HepG2 (cell line): ENCODE measurements at regions not wholly inside any gene's neighbourhood (a gene's known extent, or its start where the extent isn't known, plus 50 kb on each side); places are given as distances from the start of the nearest gene placed in this dataset.

Experiments
- ATAC-seq: fragments of 200-7000 bp; cut with Tn5 transposase; 3 replicates; pipeline ENCODE4 v1.9.1; 2020; ENCODE audit warnings: mild to moderate bottlenecking, moderate library complexity
- BruUV-seq: library from RNA; stranded (reverse); fragments of 400-500 nt; replicated peaks from 2 replicates; lab custom pipeline; 2021; lab: Mats Ljungman, UMichigan
- CTCF ChIA-PET: fragments of 300-600 bp; formaldehyde crosslinking; extraction: SDS; loops from one replicate; lab custom pipeline; 2021; ENCODE audit warnings: low total read pairs, inconsistent platforms, low intra/inter-chr PET ratio; lab: Yijun Ruan, JAX
- POLR2A ChIA-PET: fragments of 350-600 bp; sonication (Branson Sonifier 250); formaldehyde crosslinking; loops from one replicate; lab custom pipeline; 2020; ENCODE audit warnings: antibody characterized with exemption, inconsistent platforms; lab: Yijun Ruan, JAX
- DNase-seq: peaks from one replicate; pipeline ENCODE4 v3.0.0-alpha.2; 2015; ENCODE audit warnings: low spot score
- FAIRE-seq: peaks from 3 replicates; lab custom pipeline; 2011; peaks lifted over from hg19 to GRCh38; lab: Jason Lieb, UNC
- H2AFZ ChIP-seq: one replicate; pipeline ENCODE4 v1.6.1; 2011; ENCODE audit warnings: low read length, inconsistent platforms
- H3K27ac ChIP-seq: fragments of 300-600 bp; 3 replicates; pipeline ENCODE4 v1.8.0; 2011; ENCODE audit warnings: mixed run types, mild to moderate bottlenecking, mixed read lengths, low read length, inconsistent platforms; ENCODE audit not compliant: insufficient read depth; ENCODE audit errors: extremely low read length
- H3K27me3 ChIP-seq, 2 experiments: fragments of 200-600 bp in 1 of 2; 2 replicates in 1 of 2; 3 replicates in 1 of 2; pipeline versions ENCODE4 v1.6.0 to v1.8.0; 2011; ENCODE audit warnings: low read length in 2 of 2, mild to moderate bottlenecking in 2 of 2, moderate library complexity in 2 of 2, inconsistent platforms in 1 of 2; ENCODE audit not compliant: insufficient read depth in 2 of 2, control insufficient read depth in 1 of 2
- H3K36me3 ChIP-seq, 2 experiments: fragments of 200-600 bp in 1 of 2; replicated peaks in 1 of 2; 2 replicates in 1 of 2; 3 replicates in 1 of 2; pipeline versions ENCODE4 v1.5.1 to v1.8.0; 2011; ENCODE audit warnings: low read length in 2 of 2, inconsistent platforms in 1 of 2; ENCODE audit not compliant: insufficient read depth in 2 of 2, control insufficient read depth in 1 of 2
- H3K4me1 ChIP-seq: 2 replicates; pipeline ENCODE4 v1.5.1; 2012; ENCODE audit warnings: low read length, inconsistent platforms; ENCODE audit not compliant: insufficient read depth
- H3K4me2 ChIP-seq: 2 replicates; pipeline ENCODE4 v1.6.0; 2011; ENCODE audit warnings: low read depth, low read length, inconsistent platforms
- H3K4me3 ChIP-seq, 3 experiments: fragments of 200-600 bp in 1 of 3; sonication (generic), shearing (Covaris generic) in 1 of 3; replicated peaks in 1 of 3; 2 replicates each; pipeline ENCODE4 v1.5.1; 2011 to 2016; ENCODE audit warnings: low read length in 3 of 3, inconsistent platforms in 2 of 3, low read depth in 2 of 3, mild to moderate bottlenecking in 2 of 3, control low read depth in 1 of 3, mixed read lengths in 1 of 3; ENCODE audit not compliant: insufficient read depth in 1 of 3
- H3K79me2 ChIP-seq: one replicate; pipeline ENCODE4 v1.6.1; 2011; ENCODE audit warnings: low read length, inconsistent platforms; ENCODE audit not compliant: insufficient read depth
- H3K9ac ChIP-seq: 2 replicates; pipeline ENCODE4 v1.6.0; 2011; ENCODE audit warnings: mild to moderate bottlenecking, low read depth, low read length, inconsistent platforms; ENCODE audit not compliant: insufficient read depth
- H3K9me3 ChIP-seq: 2 replicates; pipeline ENCODE4 v1.5.1; 2012; ENCODE audit warnings: mild to moderate bottlenecking, low read length
- H4K20me1 ChIP-seq: 2 replicates; pipeline ENCODE4 v1.6.0; 2011; ENCODE audit warnings: inconsistent platforms, mild to moderate bottlenecking, low read length, moderate library complexity; ENCODE audit not compliant: insufficient read depth
- HIC2 ChIP-seq: sonication (generic); formaldehyde crosslinking; IDR thresholded peaks from 2 replicates; pipeline ENCODE4 v1.9.0; 2022; ENCODE audit warnings: low read depth, missing genetic modification reagents
- PLSCR1 ChIP-seq: sonication (generic); formaldehyde crosslinking; IDR thresholded peaks from 2 replicates; pipeline ENCODE4 v1.5.0; 2020; ENCODE audit warnings: missing genetic modification reagents, mild to moderate bottlenecking, borderline replicate concordance
- TEAD3 ChIP-seq: optimal IDR thresholded peaks from 2 replicates; pipeline ENCODE3; 2016; ENCODE audit warnings: borderline replicate concordance
- ZBTB39 ChIP-seq: sonication (generic); formaldehyde crosslinking; IDR thresholded peaks from 2 replicates; pipeline ENCODE4 v1.5.0; 2020; ENCODE audit warnings: missing genetic modification reagents
- ZKSCAN8 ChIP-seq: IDR thresholded peaks from 2 replicates; pipeline ENCODE4 v1.6.1; 2016; ENCODE audit warnings: borderline replicate concordance, missing genetic modification reagents, missing compliant biosample characterization
- ZNF234 ChIP-seq: sonication (generic); formaldehyde crosslinking; conservative IDR thresholded peaks from 2 replicates; pipeline ENCODE4 v1.5.1; 2020; ENCODE audit warnings: mild to moderate bottlenecking, missing genetic modification reagents
- ZNF703 ChIP-seq: sonication (generic); formaldehyde crosslinking; IDR thresholded peaks from 2 replicates; pipeline ENCODE4 v1.5.1; 2020; ENCODE audit warnings: missing genetic modification reagents, mild to moderate bottlenecking, moderate library complexity, borderline replicate concordance
- ZNF737 ChIP-seq: sonication (generic); formaldehyde crosslinking; IDR thresholded peaks from 2 replicates; pipeline ENCODE4 v1.5.0; 2020; ENCODE audit warnings: missing genetic modification reagents, mild to moderate bottlenecking, borderline replicate concordance
- ZNF781 ChIP-seq: sonication (generic); formaldehyde crosslinking; IDR thresholded peaks from 2 replicates; pipeline ENCODE4 v1.5.1; 2020; ENCODE audit warnings: borderline replicate concordance, mild to moderate bottlenecking, missing genetic modification reagents; ENCODE audit errors: not compliant biosample characterization
- WGBS: methylation state at CpG from one replicate; pipeline ENCODE4 v1.1.6; 2017; ENCODE audit warnings: low lambda C conversion rate; 5-methylcytosine and 5-hydroxymethylcytosine counted together
- in situ Hi-C: cut with HindIII; loops from 2 replicates; pipeline ENCODE4 v1.10.0; 2017; ENCODE audit warnings: low pct_unique_long_range_greater_than_20kb; ENCODE audit not compliant: extremely low pct_ligation_motif_present
- intact Hi-C: fragments of 100-400 bp; cut with micrococcal nuclease; formaldehyde crosslinking; loops from one replicate; pipeline ENCODE4 v1.10.0; 2022; ENCODE audit not compliant: unreplicated experiment

- no peak overlapping the region for H3K4me3 ChIP-seq
- intact Hi-C loops: no loop called here
- ATAC-seq (no peak), DNase-seq (no peak), FAIRE-seq (no peak)
- H4K20me1 ChIP-seq: no peaks in the 10 kb centered on the region
- H3K4me2 ChIP-seq: no peak overlapping the region
- no peaks in the 10 kb centered on the region for H3K79me2 ChIP-seq
- no peak overlapping the region for H2AFZ ChIP-seq
- H3K4me1 ChIP-seq: no peaks in the 10 kb centered on the region
- no peaks in the 10 kb centered on the region for H3K36me3 ChIP-seq
- ChIA-PET CTCF (no interaction called here), POLR2A (no interaction called here)
- H3K27ac ChIP-seq: no peak overlapping the region
- H3K27me3 ChIP-seq: no peaks in the 10 kb centered on the region
- WGBS: 8% methylated on average over 1 of the region's 1 CpG
- no peaks in the 10 kb centered on the region for H3K9me3 ChIP-seq
- no TSS peak for BruUV-seq
- in situ Hi-C loops: no loop called here
- no peak for TF ChIP-seq ZBTB39
- TF ChIP-seq ZNF234 (CRISPR knock-in tag): no peak
- TF ChIP-seq ZNF781 (CRISPR knock-in tag): no peak
- no peak for TF ChIP-seq ZNF737
- TF ChIP-seq ZKSCAN8: no peak
- no peak for TF ChIP-seq HIC2
- no peak for TF ChIP-seq ZNF703 (CRISPR knock-in tag)
- TF ChIP-seq TEAD3: no peak
- no peak for TF ChIP-seq PLSCR1 (CRISPR knock-in tag)
- no peak overlapping the region for H3K9ac ChIP-seq
Observed at GRCh38 chr4:157911662-157912061, 261.2 kb downstream of the GASK1B start.
